GM21576 (cell line): ENCODE measurements at regions not wholly inside any gene's neighbourhood (a gene's known extent, or its start where the extent isn't known, plus 50 kb on each side); places are given as distances from the start of the nearest gene placed in this dataset.
"Not testable (repeated sequence)": the region's sequence is repeated elsewhere in the genome, so short reads cannot be mapped to it uniquely, and the experiment has no call there.

ENCODE experiments used
- ATAC-seq: cut with Tn5 transposase; IDR thresholded peaks from one replicate; pipeline ENCODE4 v1.9.1; 2021; ENCODE audit warnings: mild to moderate bottlenecking, moderate library complexity; ENCODE audit not compliant: unreplicated experiment

- ATAC-seq: no peak
Measured at GRCh38 chr20:51189814-51190782, 167.2 kb upstream of the KCNG1 start.

- ATAC-seq: no peak
Measured at GRCh38 chr20:51188941-51189340, 166.0 kb upstream of the KCNG1 start.

- no peak for ATAC-seq
Measured at GRCh38 chr20:51187261-51187660, 164.4 kb upstream of the KCNG1 start.

- no peak for ATAC-seq
Measured at GRCh38 chr20:51185861-51186260, 163.0 kb upstream of the KCNG1 start.

- no peak for ATAC-seq
Measured at GRCh38 chr20:51185277-51185676, 162.4 kb upstream of the KCNG1 start.

GRCh38 chr20:51184289-51184688 lies 161.4 kb upstream of the KCNG1 start:
- no peak for ATAC-seq

GRCh38 chr20:51183451-51183850 lies 160.5 kb upstream of the KCNG1 start:
- ATAC-seq: no peak

GRCh38 chr20:51182571-51182970 lies 159.7 kb upstream of the KCNG1 start:
- no peak for ATAC-seq

- no peak for ATAC-seq
Measured at GRCh38 chr20:51178153-51178552, 155.2 kb upstream of the KCNG1 start.

- no peak for ATAC-seq
Measured at GRCh38 chr20:51176876-51177275, 154.0 kb upstream of the KCNG1 start.

- no peak for ATAC-seq
Measured at GRCh38 chr20:51176446-51176845, 153.5 kb upstream of the KCNG1 start.

- no peak for ATAC-seq
Measured at GRCh38 chr20:51175724-51176123, 152.8 kb upstream of the KCNG1 start.

- no peak for ATAC-seq
Measured at GRCh38 chr20:51175156-51175555, 152.2 kb upstream of the KCNG1 start.

GRCh38 chr20:51174536-51174935 lies 151.6 kb upstream of the KCNG1 start:
- ATAC-seq: no peak

GRCh38 chr20:51172558-51173428 lies 149.9 kb upstream of the KCNG1 start:
- no peak for ATAC-seq

- ATAC-seq: no peak
Measured at GRCh38 chr20:51171141-51171540, 148.2 kb upstream of the KCNG1 start.

GRCh38 chr20:51169813-51170212 lies 146.9 kb upstream of the KCNG1 start:
- no peak for ATAC-seq

- ATAC-seq: not testable (repeated sequence)
Measured at GRCh38 chr20:51167911-51168310, 145.0 kb upstream of the KCNG1 start.

- no peak for ATAC-seq
Measured at GRCh38 chr20:51166489-51166888, 143.6 kb upstream of the KCNG1 start.

GRCh38 chr20:51165131-51165530 lies 142.2 kb upstream of the KCNG1 start:
- no peak for ATAC-seq

- no peak for ATAC-seq
Measured at GRCh38 chr20:51164731-51165130, 141.8 kb upstream of the KCNG1 start.
